ENCODE measurements at regions not wholly inside any gene's neighbourhood (a gene's known extent, or its start where the extent isn't known, plus 50 kb on each side); places are given as distances from the start of the nearest gene placed in this dataset.

- CTCF ChIA-PET: no interaction called here
- no peak for TF ChIP-seq CTCF (IDR thresholded peaks at IDR 0.05)
- no peak for TF ChIP-seq TCF7L2 (IDR thresholded peaks at IDR 0.05; ENCODE audit: low read depth, low read length)
- no peak for TF ChIP-seq SIN3A (IDR thresholded peaks at IDR 0.05; ENCODE audit: borderline replicate concordance, insufficient read depth, low read depth, low read length)
- no peak for TF ChIP-seq REST (IDR thresholded peaks at IDR 0.05; ENCODE audit: insufficient read depth in 1 of 2, low read depth in 2 of 2, low read length in 1 of 2)
- no peak for TF ChIP-seq POLR2AphosphoS5 (IDR thresholded peaks at IDR 0.05; ENCODE audit: low read depth, low read length)
- ATAC-seq: no peak
- POLR2A ChIA-PET: no interaction called here
- Histone ChIP-seq H3K4me3 (ENCODE audit: low read depth in 2 of 2, low read length in 2 of 2) (no peak overlapping the region), H3K36me3 (ENCODE audit: control insufficient read depth, insufficient read depth, low read length) (no peaks in the 10 kb centered on the region), H3K27ac (ENCODE audit: low read length) (no peak overlapping the region), H3K4me1 (ENCODE audit: control insufficient read depth, insufficient read depth, low read length) (no peaks in the 10 kb centered on the region), H3K27me3 (ENCODE audit: control insufficient read depth, insufficient read depth, low read length) (no peaks in the 10 kb centered on the region), H3K9me3 (ENCODE audit: control insufficient read depth, insufficient read depth, low read depth, low read length) (no peaks in the 10 kb centered on the region)
- DNase-seq (ENCODE audit: low read depth, low spot score): no peak
- intact Hi-C loops (cut with micrococcal nuclease; ENCODE audit: unreplicated experiment) (no loop called here), in situ Hi-C loops (cut with HindIII; ENCODE audit: low pct_unique_long_range_greater_than_20kb, low sequenced_read_pairs) (no loop called here)
- no TSS peak for BruUV-seq (replicated peaks)
These were observed 2050.7 kb downstream of the ARAP2 start for GRCh38 chr4:34193451-34194154.

DNA sequence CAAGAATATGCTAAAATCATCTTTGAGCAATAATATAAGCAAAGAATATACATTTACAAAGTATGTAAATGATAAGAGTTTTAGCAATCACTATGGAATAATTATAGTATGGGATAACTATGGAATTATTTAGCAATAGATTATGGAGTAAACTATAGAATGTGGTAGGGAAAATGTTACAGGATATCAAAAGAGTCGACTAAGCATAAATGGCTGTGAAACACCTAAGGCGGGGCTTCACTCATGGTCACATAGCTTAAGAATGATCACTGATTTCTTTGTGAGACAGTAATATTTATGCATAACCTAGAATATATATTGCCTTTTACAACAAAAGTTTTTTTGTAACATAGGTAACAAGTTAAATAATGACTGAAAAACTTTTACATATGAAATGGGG is 2049.7 kb downstream of the ARAP2 start:
- DNase-seq (ENCODE audit: low read depth, low spot score): no peak
- Histone ChIP-seq H3K4me3 (ENCODE audit: low read depth in 2 of 2, low read length in 2 of 2) (no peak overlapping the region), H3K36me3 (ENCODE audit: control insufficient read depth, insufficient read depth, low read length) (no peaks in the 10 kb centered on the region), H3K27me3 (ENCODE audit: control insufficient read depth, insufficient read depth, low read length) (no peaks in the 10 kb centered on the region), H3K27ac (ENCODE audit: low read length) (no peak overlapping the region), H3K4me1 (ENCODE audit: control insufficient read depth, insufficient read depth, low read length) (no peaks in the 10 kb centered on the region), H3K9me3 (ENCODE audit: control insufficient read depth, insufficient read depth, low read depth, low read length) (no peaks in the 10 kb centered on the region)
- no peak for TF ChIP-seq CTCF (IDR thresholded peaks at IDR 0.05)
- no peak for TF ChIP-seq POLR2AphosphoS5 (IDR thresholded peaks at IDR 0.05; ENCODE audit: low read depth, low read length)
- TF ChIP-seq REST (IDR thresholded peaks at IDR 0.05; ENCODE audit: insufficient read depth in 1 of 2, low read depth in 2 of 2, low read length in 1 of 2): no peak
- TF ChIP-seq TCF7L2 (IDR thresholded peaks at IDR 0.05; ENCODE audit: low read depth, low read length): no peak
- no peak for TF ChIP-seq SIN3A (IDR thresholded peaks at IDR 0.05; ENCODE audit: borderline replicate concordance, insufficient read depth, low read depth, low read length)
- intact Hi-C loops (cut with micrococcal nuclease; ENCODE audit: unreplicated experiment) (no loop called here), in situ Hi-C loops (cut with HindIII; ENCODE audit: low pct_unique_long_range_greater_than_20kb, low sequenced_read_pairs) (no loop called here)
- no peak for ATAC-seq
- POLR2A ChIA-PET: no interaction called here
- CTCF ChIA-PET: no interaction called here
- no TSS peak for BruUV-seq (replicated peaks)

Measured in Panc1 (cell line).